Muscle of back (tissue), 3 donors: ENCODE measurements at regions not wholly inside any gene's neighbourhood (a gene's known extent, or its start where the extent isn't known, plus 50 kb on each side); places are given as distances from the start of the nearest gene placed in this dataset.
"Not testable (repeated sequence)": the region's sequence is repeated elsewhere in the genome, so short reads cannot be mapped to it uniquely, and the experiment has no call there.

ENCODE experiments used
- DNase-seq, 3 donors: peaks; one replicate each; pipeline versions ENCODE4 v3.0.0 to v3.0.0-alpha.2; 2013

DNA sequence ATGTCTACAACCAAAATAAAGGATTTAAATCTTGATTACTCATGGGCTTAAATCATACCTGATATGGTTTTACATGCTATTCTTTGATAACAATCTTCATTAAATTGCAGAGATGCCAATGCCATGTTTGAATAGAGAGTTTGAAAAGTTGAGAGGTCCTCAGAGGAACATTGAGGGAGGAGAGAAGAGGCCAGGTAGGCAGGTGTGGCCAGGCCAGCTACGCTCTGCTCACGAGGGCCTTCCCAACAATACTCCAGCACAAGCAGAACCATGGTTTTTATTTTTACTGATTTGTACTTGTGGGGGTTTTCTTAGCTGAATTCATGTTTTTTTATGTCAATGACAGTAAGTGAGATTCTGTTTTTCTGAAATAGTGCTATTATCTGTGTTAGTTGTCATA is 158.1 kb upstream of the RFC3 start:
- DNase-seq, result no peak

DNA sequence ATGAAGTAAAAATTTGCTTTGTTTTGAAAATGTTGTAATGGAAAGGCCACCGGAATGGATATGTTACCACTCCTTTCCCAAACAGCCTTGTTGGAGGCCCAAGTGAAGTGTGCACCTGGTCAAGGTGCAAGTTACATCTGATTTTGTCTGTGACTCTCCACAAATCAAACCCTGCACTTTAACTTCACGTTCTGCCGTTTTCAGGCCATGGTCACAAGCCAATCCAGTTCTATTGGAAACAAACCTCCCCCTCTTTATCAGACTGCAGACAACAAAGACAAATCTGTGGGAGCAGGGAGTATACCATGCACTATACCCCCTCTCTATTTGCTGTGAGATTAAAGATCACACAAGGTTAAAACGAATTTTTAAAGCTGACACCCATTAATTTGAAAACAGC is 155.6 kb upstream of the RFC3 start:
- DNase-seq, result no peak

DNA sequence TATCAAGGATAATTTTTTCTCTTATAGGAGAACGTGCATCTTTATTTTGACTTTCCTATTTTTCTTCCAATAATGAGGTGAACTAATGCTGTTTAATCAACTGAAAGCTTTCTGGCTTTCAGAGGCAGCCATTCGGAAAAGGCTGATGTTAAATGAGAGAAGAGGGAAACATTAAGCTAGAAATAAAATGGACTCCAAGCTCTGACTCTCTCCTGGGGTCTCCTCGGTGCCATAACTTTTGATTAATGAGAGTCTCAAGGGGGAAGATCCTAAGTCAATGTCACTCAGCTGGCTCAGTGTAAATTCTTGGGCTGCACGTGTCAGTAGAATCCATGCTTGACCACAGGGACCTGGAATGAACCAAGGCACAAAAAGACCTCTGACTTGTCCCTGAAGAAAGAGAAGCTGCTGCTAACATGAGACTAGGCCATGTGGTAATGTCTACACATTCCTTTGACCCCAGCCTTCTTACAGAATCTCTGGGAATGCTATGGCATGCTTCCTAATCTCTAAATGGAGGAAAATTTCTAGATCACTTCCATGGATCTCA is 152.2 kb upstream of the RFC3 start:
- DNase-seq, result peak in 1 of 3 donors; percentile 26

DNA sequence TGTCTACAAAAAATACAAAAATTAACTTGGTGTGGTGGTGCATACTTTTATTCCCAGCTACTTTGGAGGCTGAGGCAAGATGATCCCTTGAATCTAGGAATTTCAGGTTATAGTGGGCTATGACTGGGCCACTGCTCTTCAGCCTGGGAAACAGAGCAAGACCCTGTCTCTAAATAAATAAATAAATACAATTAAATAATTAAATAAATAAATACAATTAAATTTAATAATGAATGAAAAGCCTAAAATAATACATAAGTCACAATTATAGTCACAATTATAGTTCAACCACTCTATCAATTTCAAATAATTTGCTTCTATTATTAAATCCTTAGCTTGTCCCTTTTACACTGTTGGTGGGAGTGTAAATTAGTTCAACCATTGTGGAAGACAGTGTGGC is 146.4 kb upstream of the RFC3 start:
- DNase-seq, result no peak

DNA sequence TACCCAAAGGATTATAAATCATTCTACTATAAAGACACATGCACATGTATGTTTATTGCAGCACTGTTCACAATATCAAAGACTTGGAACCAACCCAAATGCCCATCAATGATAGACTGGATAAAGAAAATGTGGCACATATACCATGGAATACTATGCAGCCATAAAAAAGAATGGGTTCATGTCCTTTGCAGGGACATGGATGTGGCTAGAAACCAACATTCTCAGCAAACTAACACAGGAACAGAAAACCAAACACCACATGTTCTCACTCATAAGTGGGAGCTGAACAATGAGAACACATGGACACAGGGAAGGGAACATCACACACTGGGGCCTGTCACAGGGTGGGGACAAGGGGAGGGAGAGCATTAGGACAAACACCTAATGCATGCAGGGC is 145.9 kb upstream of the RFC3 start:
- DNase-seq, result not testable (repeated sequence)

DNA sequence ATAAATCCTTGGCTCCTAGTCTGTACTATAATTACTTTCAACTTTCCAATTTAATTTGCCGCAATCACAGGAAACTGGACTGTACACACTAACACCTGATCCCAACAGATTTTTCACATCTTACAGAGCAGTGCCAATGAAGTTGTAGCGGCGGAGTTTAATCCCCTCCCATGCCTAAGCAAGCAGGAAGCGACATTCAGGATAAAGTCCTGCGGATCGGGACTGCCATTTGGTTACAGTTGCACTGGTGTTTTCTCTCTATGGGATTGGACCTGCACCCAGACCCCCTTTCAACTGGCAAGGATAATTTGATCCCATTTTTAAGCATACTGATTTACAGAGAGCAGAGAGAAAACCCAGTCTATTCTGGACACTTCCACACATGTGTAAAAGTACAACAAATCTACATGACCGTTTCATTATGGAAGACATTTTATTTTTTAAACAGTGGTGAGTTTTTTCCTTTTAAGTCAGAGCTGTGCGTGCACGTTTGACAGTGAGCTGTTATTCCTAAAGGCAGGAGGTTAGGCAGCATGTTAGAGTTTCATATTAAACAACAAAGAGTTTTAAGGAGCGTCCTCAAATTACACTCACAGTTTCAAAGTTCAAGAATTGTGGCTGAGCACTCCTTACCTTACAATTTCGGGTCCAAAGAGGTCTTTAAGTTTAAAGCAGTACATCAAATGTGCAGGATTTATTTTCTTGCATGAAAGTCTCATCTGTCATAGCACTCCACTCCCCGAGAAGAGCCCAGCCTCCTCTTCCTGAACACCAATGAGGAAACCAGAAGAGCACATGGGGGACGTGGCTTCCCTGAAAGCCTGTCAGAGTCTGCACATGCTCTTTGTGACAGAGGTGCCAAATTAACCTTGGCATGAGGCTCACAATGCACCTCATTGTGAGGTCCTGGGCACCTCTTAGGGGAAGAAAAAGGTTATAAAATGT is 141.6 kb upstream of the RFC3 start:
- peak; percentile 38 to 68 (median 55) for DNase-seq

DNA sequence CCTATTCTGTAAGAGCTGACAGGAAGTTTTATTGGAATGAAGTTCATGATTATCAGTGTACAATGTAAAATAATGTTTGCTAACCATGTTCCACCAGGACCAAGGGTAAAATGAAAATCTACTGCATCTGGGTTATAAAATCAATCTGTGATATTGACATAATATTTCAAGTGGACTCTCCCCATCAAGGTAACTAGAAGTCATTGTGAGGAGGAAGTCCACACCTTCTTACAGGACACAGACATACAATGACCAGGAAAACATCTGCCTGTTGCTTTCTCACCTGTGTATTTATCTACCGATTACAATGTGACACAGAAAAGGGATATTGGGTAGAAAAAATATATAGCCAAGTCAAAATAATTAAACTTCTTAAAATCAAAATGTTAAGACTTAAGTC is 140.7 kb upstream of the RFC3 start:
- no peak for DNase-seq

DNA sequence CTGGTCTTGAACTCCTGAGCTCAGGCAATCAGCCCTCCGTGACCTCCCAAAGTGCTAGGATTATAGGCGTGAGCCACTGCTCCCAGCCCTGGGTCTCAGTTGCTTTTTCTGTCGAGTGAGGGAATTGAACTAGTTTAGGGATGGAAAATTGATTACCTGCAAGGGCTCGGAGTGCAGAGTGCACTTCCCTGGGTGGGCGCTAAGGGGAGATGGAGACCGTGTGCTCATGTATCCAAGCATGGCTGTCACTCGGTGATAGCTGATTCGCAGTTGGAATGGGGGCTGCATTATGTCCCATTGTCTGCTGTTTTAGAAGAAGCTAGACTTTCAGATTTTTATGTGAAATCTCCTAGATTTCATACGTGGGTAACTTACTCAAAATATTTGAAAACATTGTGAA is 139.9 kb upstream of the RFC3 start:
- no peak for DNase-seq

DNA sequence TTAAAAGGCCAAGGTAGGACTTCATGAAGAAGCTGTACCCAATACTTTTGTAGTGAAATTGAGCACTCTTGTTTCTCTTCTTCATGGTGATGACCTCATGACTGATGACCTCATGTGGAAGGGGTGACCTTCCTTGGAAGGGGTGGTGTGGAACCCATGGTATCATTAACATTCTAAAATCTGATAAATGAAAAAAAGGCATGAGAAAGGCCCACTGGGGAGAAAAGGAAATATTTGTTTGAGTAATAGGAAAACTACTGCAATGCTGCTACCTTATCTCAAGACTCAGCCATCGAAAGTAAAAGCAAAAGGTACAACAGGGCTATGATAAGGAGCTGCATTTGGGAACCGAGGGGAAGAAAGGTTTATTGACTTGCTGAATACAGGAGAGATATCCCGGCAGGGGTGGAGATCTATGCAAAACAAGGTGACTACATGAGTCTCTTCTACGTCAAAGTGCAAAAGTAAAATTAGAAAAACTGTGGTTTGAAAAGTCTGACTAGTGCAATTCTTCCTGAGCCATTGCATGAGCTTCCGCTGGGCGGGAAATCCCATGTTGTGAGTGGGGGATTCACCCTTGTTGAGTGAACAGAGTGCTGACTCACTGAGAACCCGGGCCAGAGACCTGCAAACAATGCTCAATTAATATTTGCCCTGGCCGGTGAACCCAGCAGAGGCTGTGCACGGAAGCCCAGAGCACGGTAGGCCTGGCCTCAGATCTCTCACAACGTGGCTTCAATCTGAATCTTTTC is 138.9 kb upstream of the RFC3 start:
- peak in 1 of 3 donors; percentile 20 for DNase-seq

DNA sequence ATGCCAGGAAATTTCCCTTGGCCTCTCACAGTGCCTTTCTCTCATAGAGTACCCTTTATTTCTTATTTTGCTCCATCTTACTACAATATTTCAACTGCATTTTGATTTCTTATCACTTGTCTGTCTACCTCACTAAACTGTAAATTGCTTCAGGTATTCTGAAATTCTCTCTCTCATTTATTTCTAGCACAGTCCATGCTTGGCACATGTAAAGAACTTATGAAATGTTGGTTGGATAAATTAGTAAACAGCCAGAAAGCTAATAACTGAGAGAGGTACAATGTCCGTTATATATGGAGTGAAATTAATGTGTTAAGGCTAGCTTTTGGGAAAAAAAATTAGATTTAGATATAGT is 138.3 kb upstream of the RFC3 start:
- no peak for DNase-seq

DNA sequence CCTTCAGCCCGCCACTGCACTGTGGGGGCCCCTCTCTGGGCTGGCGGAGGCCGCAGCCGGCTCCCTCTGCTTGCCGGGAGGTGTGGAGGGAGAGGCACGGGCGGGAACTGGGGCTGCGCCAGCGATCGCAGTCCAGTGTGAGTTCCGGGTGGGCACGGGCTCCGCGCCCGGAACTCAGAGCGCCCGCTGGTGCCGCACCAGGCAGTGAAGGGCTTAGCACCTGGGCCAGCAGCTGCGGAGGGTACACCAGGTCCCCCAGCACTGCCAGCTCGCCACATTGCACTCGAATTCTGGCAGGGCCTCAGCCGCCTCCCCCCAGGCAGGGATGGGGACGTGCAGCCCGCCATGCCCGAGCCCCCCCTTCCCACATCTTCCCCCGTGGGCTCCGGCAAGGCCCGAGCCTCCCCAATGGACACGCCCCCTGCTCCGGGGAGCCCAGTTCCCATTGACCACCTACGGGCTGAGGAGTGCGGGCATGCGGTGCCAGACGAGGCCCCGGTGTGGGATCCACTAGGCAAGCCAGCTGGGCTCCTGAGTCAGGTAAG is 135.9 kb upstream of the RFC3 start:
- no peak for DNase-seq

DNA sequence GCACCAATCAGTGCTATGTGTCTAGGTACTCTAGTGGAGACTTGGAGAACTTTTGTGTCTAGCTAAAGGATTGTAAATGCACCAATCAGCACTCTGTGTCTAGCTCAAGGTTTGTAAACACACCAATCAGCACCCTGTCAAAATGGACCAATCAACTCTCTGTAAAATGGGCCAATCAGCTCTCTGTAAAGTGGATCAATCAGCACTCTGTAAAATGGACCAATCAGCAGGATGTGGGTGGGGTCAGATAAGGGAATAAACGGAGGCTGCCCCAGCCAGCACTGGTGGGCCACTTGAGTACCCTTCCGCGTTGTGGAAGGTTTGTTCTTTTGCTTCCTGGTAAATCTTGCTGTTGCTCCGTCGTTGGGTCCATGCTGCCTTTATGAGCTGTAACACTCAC is 135.3 kb upstream of the RFC3 start:
- not testable (repeated sequence) for DNase-seq

DNA sequence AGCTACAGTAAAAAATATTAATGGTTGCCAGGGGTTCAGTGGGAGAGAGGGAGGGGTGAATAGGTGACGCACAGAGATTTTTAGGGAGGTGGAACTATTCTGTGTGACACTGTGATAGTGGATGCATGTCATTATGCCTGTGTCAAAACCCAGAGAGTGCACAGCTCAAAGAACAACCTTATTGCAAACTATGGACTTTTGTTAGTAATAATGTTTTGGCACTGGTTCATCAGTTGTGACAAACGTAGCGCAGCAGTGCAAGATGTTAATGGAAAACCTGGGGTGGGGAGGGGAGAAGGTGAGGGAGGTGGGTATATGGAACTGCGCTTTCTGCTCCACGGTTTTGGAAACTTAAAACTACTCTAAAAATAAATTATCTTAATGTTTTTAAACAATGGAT is 134.6 kb upstream of the RFC3 start:
- DNase-seq, result no peak

DNA sequence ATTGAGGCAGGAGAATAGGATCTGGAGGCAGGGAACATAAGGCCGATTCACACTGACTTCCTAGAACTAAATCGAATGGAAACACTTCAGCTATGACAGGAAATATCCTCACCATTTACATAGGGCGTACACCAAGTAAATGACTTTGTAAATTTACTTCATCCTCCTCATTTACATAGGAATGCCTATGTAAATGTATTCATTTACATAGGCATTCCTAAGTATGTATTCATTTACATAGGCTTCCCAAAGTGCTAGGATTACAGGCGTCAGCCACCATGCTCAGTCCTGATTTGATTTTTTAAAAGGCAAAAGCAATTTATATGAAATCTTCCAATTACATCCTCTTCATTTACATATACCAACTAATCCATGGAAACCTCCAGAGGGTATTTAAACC is 133.1 kb upstream of the RFC3 start:
- no peak for DNase-seq

DNA sequence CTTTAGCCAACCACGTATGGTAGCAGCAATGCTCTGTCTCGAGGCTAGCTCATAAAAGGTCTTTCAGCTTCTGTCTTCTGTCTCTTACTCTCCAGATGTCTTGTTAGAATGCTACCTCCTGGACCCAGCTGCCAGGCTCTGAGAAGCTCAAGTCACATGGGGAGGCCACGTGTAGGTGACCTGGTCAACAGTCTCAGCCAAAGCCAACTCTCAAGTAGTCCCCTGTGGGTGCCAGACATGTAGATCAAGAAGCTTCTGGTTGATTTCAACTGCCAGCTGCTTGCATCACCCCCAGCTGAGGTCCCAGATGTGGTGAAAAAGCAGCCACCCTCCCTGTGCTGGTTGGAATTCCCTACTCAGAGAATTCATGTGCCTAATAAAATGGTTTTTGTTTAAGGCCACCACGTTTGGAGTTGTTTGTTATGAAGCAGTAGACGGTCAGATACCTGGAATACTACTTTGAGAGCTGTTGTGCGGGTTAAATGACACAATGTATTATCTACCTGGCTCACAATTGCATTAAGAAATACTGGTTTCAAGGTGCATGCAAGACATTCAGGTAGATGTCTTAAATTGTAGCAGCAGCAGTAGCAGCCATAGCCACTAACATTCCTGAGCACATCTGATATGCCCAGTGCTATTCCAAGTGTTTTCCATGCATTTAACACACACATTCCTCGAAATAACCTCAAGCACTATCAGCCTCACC is 131.0 kb upstream of the RFC3 start:
- DNase-seq, result no peak

DNA sequence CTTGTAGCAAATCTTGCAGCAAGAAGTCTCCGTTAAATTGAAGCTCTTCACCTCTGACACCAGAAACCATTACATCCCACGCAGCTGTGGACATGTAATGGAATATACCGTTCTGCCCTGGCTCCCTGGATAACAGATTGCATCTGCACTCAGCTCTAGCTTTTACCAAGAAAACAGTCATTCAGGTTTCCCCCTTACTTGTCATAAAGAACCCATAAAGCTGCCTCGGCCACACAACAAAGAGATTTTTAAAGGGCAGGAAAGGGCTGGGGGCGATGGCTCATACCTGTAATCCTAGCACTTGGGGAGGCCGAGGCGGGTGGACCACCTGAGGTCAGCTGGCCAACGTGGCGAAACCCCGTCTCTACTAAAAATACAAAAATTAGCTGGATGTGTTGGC is 127.6 kb upstream of the RFC3 start:
- no peak for DNase-seq

DNA sequence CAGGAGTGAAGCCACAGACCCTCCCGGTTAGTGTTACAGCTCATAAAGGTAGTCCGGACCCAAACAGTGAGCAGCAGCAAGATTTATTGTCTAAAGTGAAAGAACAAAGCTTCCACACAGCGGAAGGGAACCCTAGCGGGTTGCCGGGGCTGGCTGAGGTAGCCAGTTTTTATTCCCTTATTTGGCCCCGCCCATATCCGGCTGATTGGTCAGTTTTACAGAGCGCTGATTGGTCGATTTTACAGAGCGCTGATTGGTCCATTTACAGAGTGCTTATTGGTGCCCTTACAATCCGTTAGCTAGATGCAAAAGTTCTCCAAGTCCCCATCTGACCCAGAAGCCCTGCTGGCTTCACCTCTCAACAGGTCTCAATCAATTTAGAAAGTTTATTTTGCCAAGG is 126.0 kb upstream of the RFC3 start:
- DNase-seq, result no peak

DNA sequence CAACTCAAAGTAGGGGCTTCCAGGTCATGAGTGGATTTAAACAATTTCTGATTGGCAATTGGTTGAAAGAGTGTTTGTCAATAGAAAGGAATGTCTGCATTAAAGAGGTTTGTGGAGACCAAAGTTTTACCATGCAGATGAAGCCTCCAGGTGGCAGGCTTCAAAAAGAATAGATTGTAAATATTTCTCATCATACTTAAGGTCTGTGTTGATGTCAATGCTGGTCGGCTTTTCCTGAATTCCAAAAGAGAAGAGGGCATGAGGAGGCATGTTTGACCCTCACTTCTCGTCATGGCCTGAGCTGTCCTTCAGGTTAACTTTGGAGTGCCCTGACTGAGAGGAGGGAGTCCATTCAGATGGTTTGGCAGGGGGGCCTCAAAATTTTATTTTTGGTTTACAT is 125.4 kb upstream of the RFC3 start:
- DNase-seq, result no peak

DNA sequence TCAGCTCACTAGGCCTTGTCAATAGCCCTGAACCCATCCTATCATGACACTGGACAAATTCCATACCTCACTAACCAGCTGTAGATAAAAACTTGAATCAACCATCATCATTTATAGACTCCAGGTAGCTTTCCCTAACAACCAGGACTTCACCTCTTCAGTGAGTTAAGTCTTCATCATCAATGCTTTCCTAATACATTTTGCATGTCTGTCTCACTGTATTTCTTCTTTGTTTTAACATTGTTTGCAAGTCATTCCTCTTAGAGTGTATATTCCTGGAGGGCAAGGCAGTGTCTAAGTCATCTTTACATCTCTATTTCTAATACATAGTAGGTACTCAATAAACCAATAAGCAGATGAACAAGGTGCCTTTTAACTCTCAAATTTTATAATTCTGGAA is 123.4 kb upstream of the RFC3 start:
- DNase-seq, result no peak

DNA sequence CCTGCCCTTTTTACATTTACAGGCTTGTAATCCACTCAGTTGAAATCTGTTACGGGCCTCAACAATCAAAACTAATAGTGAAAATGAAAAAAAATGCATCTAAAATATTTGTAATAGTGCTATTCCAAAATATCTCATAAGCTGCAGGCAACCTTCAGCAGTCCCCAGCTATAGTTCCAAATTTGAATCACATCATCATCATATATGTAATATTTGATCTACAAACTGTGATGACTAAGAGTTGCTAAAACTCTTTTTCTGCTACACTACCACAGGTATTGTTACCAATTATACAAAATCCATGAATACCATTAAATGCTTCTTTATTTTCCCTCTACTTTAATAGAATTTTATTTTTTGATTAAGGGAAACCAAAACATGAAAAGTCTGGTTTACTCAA is 121.4 kb upstream of the RFC3 start:
- DNase-seq, result no peak

DNA sequence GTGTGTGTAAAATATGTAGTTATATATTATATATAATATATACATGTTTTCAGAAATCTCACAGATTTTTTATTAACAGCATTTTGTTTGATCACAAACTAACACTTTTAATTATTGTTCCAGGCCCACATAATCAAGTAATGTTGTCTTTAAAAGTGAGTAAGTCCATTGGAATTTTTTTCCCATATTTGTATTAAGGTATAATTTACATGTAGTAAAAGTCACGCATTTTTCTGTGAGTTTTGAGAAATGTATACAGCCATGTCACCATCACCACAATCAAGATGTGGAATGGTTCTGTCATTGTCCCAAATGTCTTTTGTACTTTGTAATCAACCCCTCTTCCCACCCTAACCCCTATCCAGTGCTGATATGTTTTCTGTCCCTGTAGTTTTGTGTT is 120.0 kb upstream of the RFC3 start:
- DNase-seq, result no peak

DNA sequence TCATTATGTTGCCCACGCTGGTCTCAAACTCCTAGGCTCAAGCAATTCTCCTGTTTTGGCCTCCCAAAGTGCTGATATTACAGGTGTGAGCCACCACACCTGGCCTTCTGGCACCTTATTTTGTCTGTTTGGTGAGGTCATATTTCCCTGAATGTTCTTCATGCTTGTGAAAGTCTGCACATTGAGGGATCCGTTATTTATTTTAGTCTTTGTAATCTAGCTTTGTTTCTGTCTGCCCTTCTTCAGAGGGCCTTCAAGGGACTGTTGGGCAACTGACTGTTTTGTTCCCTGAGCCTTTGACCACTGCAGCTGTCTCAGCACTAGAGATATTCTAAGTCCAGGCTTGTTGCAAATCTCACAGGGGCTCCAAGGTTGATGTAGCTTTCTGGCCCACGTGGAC is 110.5 kb upstream of the RFC3 start:
- DNase-seq, result no peak
